Lung (tissue), 12 donors: ENCODE measurements at regions not wholly inside any gene's neighbourhood (a gene's known extent, or its start where the extent isn't known, plus 50 kb on each side); places are given as distances from the start of the nearest gene placed in this dataset. TPM values are rescaled to one million over a fixed set of nuclear protein-coding genes. Genes with fewer than 3 reads are reported as not detected.

ENCODE experiments used
- ATAC-seq: fragments of 200-7000 bp; cut with Tn5 transposase; one replicate; pipeline ENCODE4 v1.9.1; 2020; ENCODE audit warnings: moderate number of reproducible peaks; ENCODE audit not compliant: insufficient read depth, low FRiP score
- DNase-seq, 3 donors: peaks; one replicate each; pipeline ENCODE4 v3.0.0-alpha.2; 2013 to 2017
- H3K27ac ChIP-seq, 2 donors: one replicate each; pipeline ENCODE4 v1.5.1; 2013; ENCODE audit warnings: mild to moderate bottlenecking in 2 of 2, moderate library complexity in 2 of 2, control low read depth in 1 of 2, inconsistent platforms in 1 of 2, low read depth in 1 of 2, low read length in 1 of 2
- H3K27me3 ChIP-seq, 3 donors: one replicate each; pipeline ENCODE4 v1.5.1; 2013; ENCODE audit warnings: low read length in 2 of 3; ENCODE audit not compliant: control insufficient read depth in 3 of 3, insufficient read depth in 3 of 3
- H3K36me3 ChIP-seq, 4 donors: one replicate each; pipeline ENCODE4 v1.5.1; 2013; ENCODE audit warnings: low read length in 4 of 4, mild to moderate bottlenecking in 1 of 4, moderate library complexity in 1 of 4; ENCODE audit not compliant: control insufficient read depth in 4 of 4, insufficient read depth in 4 of 4
- H3K4me1 ChIP-seq, 5 donors: one replicate each; pipeline ENCODE4 v1.5.1; 2013; ENCODE audit warnings: low read length in 5 of 5, mild to moderate bottlenecking in 2 of 5, moderate library complexity in 1 of 5; ENCODE audit not compliant: control insufficient read depth in 5 of 5, insufficient read depth in 5 of 5
- H3K4me3 ChIP-seq: one replicate; pipeline ENCODE4 v1.5.1; 2013; ENCODE audit warnings: mild to moderate bottlenecking, control low read depth, moderate library complexity
- H3K9ac ChIP-seq, 2 donors: one replicate each; pipeline ENCODE4 v1.5.1; 2013; ENCODE audit warnings: low read length in 2 of 2, control low read depth in 1 of 2; ENCODE audit not compliant: insufficient read depth in 1 of 2
- H3K9me3 ChIP-seq, 4 donors: one replicate each; pipeline ENCODE4 v1.5.1; 2013; ENCODE audit warnings: low read length in 3 of 4, mild to moderate bottlenecking in 1 of 4, moderate library complexity in 1 of 4; ENCODE audit not compliant: control insufficient read depth in 4 of 4, insufficient read depth in 3 of 4
- WGBS, 2 donors: extraction: QIAGEN DNeasy Blood & Tissue Kit; methylation state at CpG; one replicate each; pipeline ENCODE4 v1.1.7; 2013; 5-methylcytosine and 5-hydroxymethylcytosine counted together
- small RNA-seq: library from RNA; depleted of rRNA; stranded (forward); fragments of <200 nt; gene quantifications from one replicate; pipeline ENCODE3, GENCODE V24; 2014; ENCODE audit warnings: low replicate concordance
- TF ChIP-seq, protein P1 (sequence below): IDR thresholded peaks from 2 replicates; pipeline ENCODE4 v1.5.1; 2012; ENCODE audit warnings: mild to moderate bottlenecking; ENCODE audit errors: control extremely low read depth, extremely low read depth
- donor health status: control.
- donor health status: control.
- donor health status: Bipolar disorder and iron deficiency.
- donor health status: healthy.
- donor health status: DM: yes; HTN: yes; CAD: no.

DNA sequence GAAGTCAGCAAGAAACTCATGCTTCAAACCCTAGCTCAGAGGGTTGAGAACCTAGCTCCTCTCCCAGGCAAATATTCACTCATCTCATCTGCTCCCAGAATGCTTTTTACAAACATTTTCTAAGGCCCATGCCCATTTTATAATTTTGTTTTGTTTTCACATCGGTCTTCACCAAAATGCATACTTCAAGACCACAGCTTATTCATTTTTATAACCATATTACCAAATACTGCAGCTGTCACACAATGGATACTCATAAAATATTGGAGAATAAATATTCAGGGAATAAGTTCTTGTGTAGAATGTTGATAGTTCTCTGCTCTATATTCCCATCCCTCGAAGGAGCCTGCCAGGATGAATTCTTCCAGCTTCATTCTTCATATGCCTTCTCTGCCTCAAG is 50.8 kb upstream of the HOXC13 start:
- Histone ChIP-seq H3K27ac (no peak overlapping the region), H3K36me3 (no peaks in the 10 kb centered on the region), H3K4me3 (no peak overlapping the region), H3K9me3 (peaks cover 0 to 2% (median 0%) of the 10 kb centered on the region in 4 donors), H3K4me1 (no peaks in the 10 kb centered on the region), H3K27me3 (peaks cover 4 to 26% (median 19%) of the 10 kb centered on the region in 3 donors), H3K9ac (no peak overlapping the region)
- no peak for DNase-seq
- 85 to 89% methylated on average over 2 of the region's 2 CpGs for WGBS, 2 donors
- TF ChIP-seq, protein P1, sequence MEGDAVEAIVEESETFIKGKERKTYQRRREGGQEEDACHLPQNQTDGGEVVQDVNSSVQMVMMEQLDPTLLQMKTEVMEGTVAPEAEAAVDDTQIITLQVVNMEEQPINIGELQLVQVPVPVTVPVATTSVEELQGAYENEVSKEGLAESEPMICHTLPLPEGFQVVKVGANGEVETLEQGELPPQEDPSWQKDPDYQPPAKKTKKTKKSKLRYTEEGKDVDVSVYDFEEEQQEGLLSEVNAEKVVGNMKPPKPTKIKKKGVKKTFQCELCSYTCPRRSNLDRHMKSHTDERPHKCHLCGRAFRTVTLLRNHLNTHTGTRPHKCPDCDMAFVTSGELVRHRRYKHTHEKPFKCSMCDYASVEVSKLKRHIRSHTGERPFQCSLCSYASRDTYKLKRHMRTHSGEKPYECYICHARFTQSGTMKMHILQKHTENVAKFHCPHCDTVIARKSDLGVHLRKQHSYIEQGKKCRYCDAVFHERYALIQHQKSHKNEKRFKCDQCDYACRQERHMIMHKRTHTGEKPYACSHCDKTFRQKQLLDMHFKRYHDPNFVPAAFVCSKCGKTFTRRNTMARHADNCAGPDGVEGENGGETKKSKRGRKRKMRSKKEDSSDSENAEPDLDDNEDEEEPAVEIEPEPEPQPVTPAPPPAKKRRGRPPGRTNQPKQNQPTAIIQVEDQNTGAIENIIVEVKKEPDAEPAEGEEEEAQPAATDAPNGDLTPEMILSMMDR, result no peak
- ATAC-seq, result no peak

Small RNA genes lying in the stretch of these regions (small RNA-seq; reads per million reads assigned to genes)
- not detected for gene RN7SKP289
